Activated CD8-positive, alpha-beta memory T cell treated with anti-CD3 and anti-CD28 coated beads, Interleukin-2, amount 10 ng/mL, durations not matched to agents 7 days and 5 days (primary cell): ENCODE measurements at regions not wholly inside any gene's neighbourhood (a gene's known extent, or its start where the extent isn't known, plus 50 kb on each side); places are given as distances from the start of the nearest gene placed in this dataset.

ENCODE experiments used
- ATAC-seq: fragments of 150-1000 bp; cut with Tn5 transposase; one replicate; pipeline ENCODE4 v1.10.0; 2021; ENCODE audit warnings: moderate library complexity
- CTCF ChIA-PET: fragments of 350-600 bp; sonication (Branson Sonifier 250); formaldehyde crosslinking; loops from one replicate; lab custom pipeline; 2021; ENCODE audit warnings: antibody characterized with exemption; lab: Charles Lee
- DNase-seq: peaks from one replicate; pipeline ENCODE4 v3.0.0-alpha.2; 2020
- H3K27ac Mint-ChIP-seq: one replicate; pipeline ENCODE4 v1.8.0; 2021; ENCODE audit warnings: mild to moderate bottlenecking, mixed read lengths
- H3K27me3 Mint-ChIP-seq: one replicate; pipeline ENCODE4 v1.8.0; 2021; ENCODE audit warnings: mixed read lengths
- H3K36me3 Mint-ChIP-seq: one replicate; pipeline ENCODE4 v1.8.0; 2021; ENCODE audit warnings: mild to moderate bottlenecking, mixed read lengths
- H3K4me1 Mint-ChIP-seq: one replicate; pipeline ENCODE4 v1.8.0; 2021; ENCODE audit warnings: mixed read lengths
- H3K4me3 Mint-ChIP-seq: one replicate; pipeline ENCODE4 v1.8.0; 2021; ENCODE audit warnings: mild to moderate bottlenecking, moderate library complexity, mixed read lengths
- H3K9me3 Mint-ChIP-seq: one replicate; pipeline ENCODE4 v1.8.0; 2022; ENCODE audit warnings: low read depth, mixed read lengths

GRCh38 chr5:17893026-17893635, 258.9 kb downstream of the TAF11L14 start:
- Mint-ChIP-seq H3K36me3 (no peaks in the 10 kb centered on the region), H3K9me3 (peaks cover 13% of the 10 kb centered on the region), H3K4me1 (no peaks in the 10 kb centered on the region), H3K27me3 (no peaks in the 10 kb centered on the region), H3K27ac (no peak overlapping the region), H3K4me3 (no peak overlapping the region)
- ATAC-seq (no peak), DNase-seq (no peak)
- CTCF ChIA-PET = no interaction called here

- ATAC-seq = no peak
- no peaks in the 10 kb centered on the region for H3K36me3 Mint-ChIP-seq
- CTCF ChIA-PET = no interaction called here
Measured at GRCh38 chr5:17895288-17896033, 261.2 kb downstream of the TAF11L14 start.

GRCh38 chr5:17896605-17897004, 262.3 kb downstream of the TAF11L14 start:
- Mint-ChIP-seq H3K27me3 (no peaks in the 10 kb centered on the region), H3K27ac (no peak overlapping the region), H3K36me3 (no peaks in the 10 kb centered on the region), H3K4me3 (no peak overlapping the region), H3K9me3 (peaks cover 7% of the 10 kb centered on the region), H3K4me1 (no peaks in the 10 kb centered on the region)
- ATAC-seq (no peak), DNase-seq (no peak)
- CTCF ChIA-PET = no interaction called here

More at GRCh38 chr5:17895288-17896033, 261.2 kb downstream of the TAF11L14 start:
- no peaks in the 10 kb centered on the region for H3K27me3 Mint-ChIP-seq
- no peak for DNase-seq
- no peak overlapping the region for H3K27ac Mint-ChIP-seq
- peaks cover 10% of the 10 kb centered on the region for H3K9me3 Mint-ChIP-seq
- H3K4me1 Mint-ChIP-seq = no peaks in the 10 kb centered on the region
- H3K4me3 Mint-ChIP-seq = no peak overlapping the region

GRCh38 chr5:17897776-17898175, 263.5 kb downstream of the TAF11L14 start:
- ATAC-seq = no peak
- Mint-ChIP-seq H3K4me3 (no peak overlapping the region), H3K27me3 (no peaks in the 10 kb centered on the region), H3K9me3 (peaks cover 3% of the 10 kb centered on the region), H3K27ac (no peak overlapping the region), H3K36me3 (no peaks in the 10 kb centered on the region), H3K4me1 (no peaks in the 10 kb centered on the region)
- DNase-seq = no peak
- CTCF ChIA-PET = no interaction called here

- Mint-ChIP-seq H3K4me3 (no peak overlapping the region), H3K36me3 (no peaks in the 10 kb centered on the region), H3K27ac (no peak overlapping the region), H3K4me1 (no peaks in the 10 kb centered on the region), H3K27me3 (no peaks in the 10 kb centered on the region), H3K9me3 (peaks cover 3% of the 10 kb centered on the region)
- no peak for ATAC-seq
- CTCF ChIA-PET = no interaction called here
- DNase-seq = no peak
Measured at GRCh38 chr5:17898766-17899165, 264.5 kb downstream of the TAF11L14 start.

- Mint-ChIP-seq H3K27me3 (no peaks in the 10 kb centered on the region), H3K4me1 (no peaks in the 10 kb centered on the region), H3K36me3 (no peaks in the 10 kb centered on the region), H3K9me3 (peaks cover 7% of the 10 kb centered on the region), H3K4me3 (no peak overlapping the region), H3K27ac (no peak overlapping the region)
- CTCF ChIA-PET = no interaction called here
- no peak for DNase-seq
- ATAC-seq = no peak
Measured at GRCh38 chr5:17907094-17907493, 272.8 kb downstream of the TAF11L14 start.

GRCh38 chr5:17910318-17910717, 276.1 kb downstream of the TAF11L14 start:
- Mint-ChIP-seq H3K27me3 (no peaks in the 10 kb centered on the region), H3K36me3 (no peaks in the 10 kb centered on the region), H3K4me3 (no peak overlapping the region), H3K27ac (no peak overlapping the region), H3K9me3 (peaks cover 7% of the 10 kb centered on the region), H3K4me1 (no peaks in the 10 kb centered on the region)
- CTCF ChIA-PET = no interaction called here
- ATAC-seq (no peak), DNase-seq (no peak)

GRCh38 chr5:17912794-17913193, 278.5 kb downstream of the TAF11L14 start:
- H3K4me3 Mint-ChIP-seq = no peak overlapping the region
- no peaks in the 10 kb centered on the region for H3K4me1 Mint-ChIP-seq
- H3K27me3 Mint-ChIP-seq = no peaks in the 10 kb centered on the region
- CTCF ChIA-PET = no interaction called here
- no peaks in the 10 kb centered on the region for H3K36me3 Mint-ChIP-seq
- peaks cover 9% of the 10 kb centered on the region for H3K9me3 Mint-ChIP-seq
- ATAC-seq = no peak
- DNase-seq = no peak
- H3K27ac Mint-ChIP-seq = no peak overlapping the region

- H3K9me3 Mint-ChIP-seq = peaks cover 3% of the 10 kb centered on the region
- H3K27ac Mint-ChIP-seq = no peak overlapping the region
- H3K36me3 Mint-ChIP-seq = no peaks in the 10 kb centered on the region
- no peaks in the 10 kb centered on the region for H3K4me1 Mint-ChIP-seq
- CTCF ChIA-PET = no interaction called here
- H3K27me3 Mint-ChIP-seq = no peaks in the 10 kb centered on the region
- no peak overlapping the region for H3K4me3 Mint-ChIP-seq
- DNase-seq (no peak), ATAC-seq (no peak)
Measured at GRCh38 chr5:17916446-17916845, 282.2 kb downstream of the TAF11L14 start.

GRCh38 chr5:17917465-17917864, 283.2 kb downstream of the TAF11L14 start:
- Mint-ChIP-seq H3K27me3 (no peaks in the 10 kb centered on the region), H3K27ac (no peak overlapping the region), H3K4me1 (no peaks in the 10 kb centered on the region), H3K36me3 (no peaks in the 10 kb centered on the region), H3K9me3 (peaks cover 3% of the 10 kb centered on the region), H3K4me3 (no peak overlapping the region)
- CTCF ChIA-PET = no interaction called here
- DNase-seq (no peak), ATAC-seq (no peak)

GRCh38 chr5:17918373-17919104, 284.3 kb downstream of the TAF11L14 start:
- no peaks in the 10 kb centered on the region for H3K27me3 Mint-ChIP-seq
- CTCF ChIA-PET = no interaction called here
- ATAC-seq (no peak), DNase-seq (no peak)
- peaks cover 3% of the 10 kb centered on the region for H3K9me3 Mint-ChIP-seq
- no peak overlapping the region for H3K27ac Mint-ChIP-seq
- no peaks in the 10 kb centered on the region for H3K36me3 Mint-ChIP-seq
- H3K4me3 Mint-ChIP-seq = no peak overlapping the region
- H3K4me1 Mint-ChIP-seq = no peaks in the 10 kb centered on the region

GRCh38 chr5:17925276-17925675, 291.0 kb downstream of the TAF11L14 start:
- CTCF ChIA-PET = no interaction called here
- Mint-ChIP-seq H3K27ac (no peak overlapping the region), H3K36me3 (no peaks in the 10 kb centered on the region), H3K4me3 (no peak overlapping the region), H3K9me3 (peaks cover 5% of the 10 kb centered on the region), H3K27me3 (no peaks in the 10 kb centered on the region), H3K4me1 (no peaks in the 10 kb centered on the region)
- no peak for DNase-seq
- no peak for ATAC-seq

- Mint-ChIP-seq H3K36me3 (no peaks in the 10 kb centered on the region), H3K9me3 (peaks cover 23% of the 10 kb centered on the region), H3K27ac (no peak overlapping the region), H3K4me3 (no peak overlapping the region), H3K4me1 (no peaks in the 10 kb centered on the region), H3K27me3 (no peaks in the 10 kb centered on the region)
- CTCF ChIA-PET = no interaction called here
- ATAC-seq (no peak), DNase-seq (no peak)
Measured at GRCh38 chr5:17928581-17928981, 294.3 kb downstream of the TAF11L14 start.

GRCh38 chr5:17929171-17929570, 294.9 kb downstream of the TAF11L14 start:
- peaks cover 21% of the 10 kb centered on the region for H3K9me3 Mint-ChIP-seq
- ATAC-seq = no peak
- no peak overlapping the region for H3K4me3 Mint-ChIP-seq
- no peaks in the 10 kb centered on the region for H3K4me1 Mint-ChIP-seq
- no peaks in the 10 kb centered on the region for H3K36me3 Mint-ChIP-seq
- no peaks in the 10 kb centered on the region for H3K27me3 Mint-ChIP-seq
- H3K27ac Mint-ChIP-seq = no peak overlapping the region
- CTCF ChIA-PET = no interaction called here
- DNase-seq = no peak
